ENCODE measurements at regions not wholly inside any gene's neighbourhood (a gene's known extent, or its start where the extent isn't known, plus 50 kb on each side); places are given as distances from the start of the nearest gene placed in this dataset.
"Not testable (repeated sequence)": the region's sequence is repeated elsewhere in the genome, so short reads cannot be mapped to it uniquely, and the experiment has no call there.

DNA sequence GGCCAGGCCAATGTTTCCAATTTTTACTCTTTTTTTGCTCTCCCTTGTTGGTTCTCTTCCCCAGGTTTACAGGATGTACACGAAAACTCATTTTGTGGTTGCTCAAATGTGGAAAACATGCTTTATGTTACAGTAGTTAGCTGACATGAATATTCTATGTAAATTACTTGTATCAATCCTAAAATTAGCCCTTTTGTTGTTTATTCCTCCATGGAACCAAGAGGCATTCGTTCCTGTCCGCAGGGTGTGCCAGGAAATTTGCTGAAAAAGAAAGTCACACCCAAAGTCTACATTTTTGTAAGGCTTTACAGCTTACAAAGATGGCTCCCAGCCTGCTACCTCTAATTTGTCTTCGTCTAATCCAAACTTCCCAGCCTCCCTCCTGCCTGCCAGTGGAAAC lies 652.3 kb downstream of the ETS1 start:
- TF ChIP-seq POLR2A (IDR thresholded peaks at IDR 0.05), result no peak
- no peak for TF ChIP-seq CTCF (IDR thresholded peaks at IDR 0.05)
- Histone ChIP-seq H3K4me1 (no peaks in the 10 kb centered on the region), H3K27me3 (no peaks in the 10 kb centered on the region), H3K36me3 (no peaks in the 10 kb centered on the region), H3K27ac (no peak overlapping the region), H3K4me3 (no peak overlapping the region), H3K9me3 (no peaks in the 10 kb centered on the region)
- DNase-seq, result no peak
- intact Hi-C loops (cut with DNase I; ENCODE audit: low total_unique reads), result no loop called here

- intact Hi-C loops (cut with DNase I; ENCODE audit: low total_unique reads); H3K36me3 ChIP-seq; H3K27ac ChIP-seq; DNase-seq; H3K9me3 ChIP-seq; H3K4me1 ChIP-seq; H3K4me3 ChIP-seq; H3K27me3 ChIP-seq: not testable (repeated sequence)
Observed at GRCh38 chr11:127933961-127934360, 653.4 kb downstream of the ETS1 start.

DNA sequence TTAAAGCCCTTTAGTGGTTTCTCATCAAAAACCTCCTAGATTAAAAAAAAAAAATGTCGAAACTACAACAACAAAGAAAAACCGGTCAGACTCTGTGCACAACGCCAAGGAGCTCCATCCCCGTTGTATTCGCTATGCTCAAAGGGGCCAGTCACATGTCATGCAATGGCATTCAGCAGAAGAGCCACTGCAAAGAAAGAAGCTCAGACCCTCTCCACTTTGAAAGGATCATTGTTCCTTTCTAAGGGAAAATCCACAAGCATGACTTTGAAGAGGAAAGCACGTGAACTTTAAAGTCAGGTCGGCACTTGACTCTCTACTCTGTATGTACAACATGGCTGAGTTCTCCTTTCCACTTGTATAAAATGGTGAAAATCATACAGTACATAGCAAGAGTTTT lies 655.6 kb downstream of the ETS1 start:
- Histone ChIP-seq H3K4me3 (no peak overlapping the region), H3K4me1 (no peaks in the 10 kb centered on the region), H3K9me3 (no peaks in the 10 kb centered on the region), H3K27me3 (no peaks in the 10 kb centered on the region), H3K27ac (no peak overlapping the region), H3K36me3 (no peaks in the 10 kb centered on the region)
- no peak for DNase-seq
- intact Hi-C loops (cut with DNase I; ENCODE audit: low total_unique reads), result no loop called here
- no peak for TF ChIP-seq POLR2A (IDR thresholded peaks at IDR 0.05)
- TF ChIP-seq CTCF (IDR thresholded peaks at IDR 0.05), result no peak

DNA sequence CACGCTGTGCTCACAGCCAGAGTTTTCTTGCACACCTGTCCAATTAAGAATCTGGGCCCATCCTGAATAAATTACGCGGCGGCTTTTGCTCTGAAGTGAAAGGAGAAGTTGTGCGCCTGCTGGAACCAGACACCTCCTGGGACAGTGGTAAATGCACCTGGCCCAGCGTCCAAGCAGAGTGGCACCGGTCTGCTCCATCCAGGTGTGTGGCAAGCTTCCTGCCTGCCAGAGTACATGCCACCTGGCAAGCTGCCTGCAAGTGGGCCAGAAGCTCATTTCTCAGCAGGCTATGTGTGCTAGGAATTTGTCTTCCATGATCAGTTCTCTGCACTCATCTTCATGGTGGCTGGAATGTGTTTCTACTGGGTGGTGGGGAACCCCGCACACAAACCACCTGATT lies 660.6 kb downstream of the ETS1 start:
- no peak overlapping the region for H3K4me3 ChIP-seq
- H3K27me3 ChIP-seq, result no peaks in the 10 kb centered on the region
- no peak overlapping the region for H3K27ac ChIP-seq
- no peaks in the 10 kb centered on the region for H3K9me3 ChIP-seq
- no peak for DNase-seq
- no peak for TF ChIP-seq POLR2A (IDR thresholded peaks at IDR 0.05)
- no peaks in the 10 kb centered on the region for H3K36me3 ChIP-seq
- intact Hi-C loops (cut with DNase I; ENCODE audit: low total_unique reads), result no loop called here
- H3K4me1 ChIP-seq, result no peaks in the 10 kb centered on the region

GRCh38 chr11:127925475-127925874 lies 661.9 kb downstream of the ETS1 start:
- DNase-seq, result no peak
- H3K36me3 ChIP-seq, result no peaks in the 10 kb centered on the region

More at GRCh38 chr11:127925475-127925874, 661.9 kb downstream of the ETS1 start:
- Histone ChIP-seq H3K9me3 (no peaks in the 10 kb centered on the region), H3K27ac (no peak overlapping the region), H3K4me1 (no peaks in the 10 kb centered on the region), H3K27me3 (no peaks in the 10 kb centered on the region), H3K4me3 (no peak overlapping the region)
- intact Hi-C loops (cut with DNase I; ENCODE audit: low total_unique reads), result no loop called here
- TF ChIP-seq CTCF (IDR thresholded peaks at IDR 0.05), result no peak
- TF ChIP-seq POLR2A (IDR thresholded peaks at IDR 0.05), result no peak

Data from uterus (tissue), 3 donors.